ENCODE measurements at regions not wholly inside any gene's neighbourhood (a gene's known extent, or its start where the extent isn't known, plus 50 kb on each side); places are given as distances from the start of the nearest gene placed in this dataset.

DNA sequence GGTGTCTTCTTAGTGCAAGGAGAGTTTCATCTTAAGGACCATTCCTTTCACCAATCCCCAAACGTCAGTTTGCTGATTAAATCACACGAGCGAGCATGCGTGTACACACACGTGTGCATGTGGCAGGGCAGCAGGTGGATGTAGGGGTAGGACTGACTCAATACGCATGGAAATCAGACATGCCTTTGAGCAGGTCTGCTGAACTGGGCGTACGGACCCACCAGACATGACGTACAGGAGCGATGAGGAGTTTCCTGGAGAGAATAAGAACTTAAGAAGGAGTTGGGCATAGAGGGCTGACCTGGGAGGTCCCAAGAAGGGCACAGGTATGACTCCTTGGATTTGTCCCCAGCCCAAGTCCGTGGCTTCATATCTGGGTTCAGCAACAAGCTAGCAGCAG, 170.0 kb downstream of the FGF18 start:
- Histone ChIP-seq H2AK5ac (ENCODE audit: low read length, severe bottlenecking) (no peak overlapping the region), H3K4me2 (ENCODE audit: low read length, poor library complexity, severe bottlenecking) (no peak overlapping the region), H3K9ac (ENCODE audit: low read length) (no peak overlapping the region), H3K4me3 (ENCODE audit: insufficient read depth in 1 of 2, low read depth in 1 of 2, low read length in 2 of 2) (no peak overlapping the region), H3K4me1 (ENCODE audit: control insufficient read depth, insufficient read depth, low read depth, low read length) (no peaks in the 10 kb centered on the region), H3K27me3 (ENCODE audit: control insufficient read depth in 1 of 2, insufficient read depth in 1 of 2, low read length in 2 of 2) (peaks cover 29 to 44% of the 10 kb centered on the region in 2 experiments), H3K9me3 (ENCODE audit: control insufficient read depth, low read length) (no peaks in the 10 kb centered on the region), H3K14ac (ENCODE audit: low read length in 2 of 2) (peak overlapping the region in 1 of 2 experiments; percentile 51), H3K4ac (ENCODE audit: low read depth in 1 of 2, low read length in 2 of 2) (no peak overlapping the region), H2BK120ac (ENCODE audit: low read depth, low read length) (no peak overlapping the region), H2BK5ac (ENCODE audit: low read depth, low read length, poor library complexity, severe bottlenecking) (no peak overlapping the region), H2AFZ (ENCODE audit: low read depth, low read length) (no peak overlapping the region), H3K79me1 (replicated peaks; ENCODE audit: low read length, poor library complexity, severe bottlenecking) (no peaks in the 10 kb centered on the region), H3K27ac (ENCODE audit: low read length, poor library complexity, severe bottlenecking) (no peak overlapping the region), H3K18ac (ENCODE audit: low read depth in 1 of 2, low read length in 2 of 2) (no peak overlapping the region), H2BK15ac (ENCODE audit: low read depth, poor library complexity, severe bottlenecking) (no peak overlapping the region), H4K8ac (ENCODE audit: low read length) (no peak overlapping the region), H2BK12ac (ENCODE audit: low read length in 2 of 2) (no peak overlapping the region), H3K36me3 (ENCODE audit: control insufficient read depth in 1 of 2, insufficient read depth in 2 of 2, low read depth in 1 of 2, low read length in 2 of 2) (no peaks in the 10 kb centered on the region), H4K91ac (ENCODE audit: low read length) (no peak overlapping the region), H3K23ac (ENCODE audit: low read length in 2 of 2) (no peak overlapping the region)
- 88% methylated on average over 11 of the region's 11 CpGs for WGBS
- no peak for DNase-seq

- no peak overlapping the region for H3K27ac ChIP-seq (ENCODE audit: low read length, poor library complexity, severe bottlenecking)
- no peak overlapping the region for H3K23ac ChIP-seq (ENCODE audit: low read length in 2 of 2)
- no peak overlapping the region for H3K18ac ChIP-seq (ENCODE audit: low read depth in 1 of 2, low read length in 2 of 2)
- no peak overlapping the region for H2BK15ac ChIP-seq (ENCODE audit: low read depth, poor library complexity, severe bottlenecking)
- no peak overlapping the region for H3K4me2 ChIP-seq (ENCODE audit: low read length, poor library complexity, severe bottlenecking)
- H4K91ac ChIP-seq (ENCODE audit: low read length): no peak overlapping the region
- no peaks in the 10 kb centered on the region for H3K79me1 ChIP-seq (replicated peaks; ENCODE audit: low read length, poor library complexity, severe bottlenecking)
- H2AFZ ChIP-seq (ENCODE audit: low read depth, low read length): no peak overlapping the region
- no peak for DNase-seq
- H2AK5ac ChIP-seq (ENCODE audit: low read length, severe bottlenecking): no peak overlapping the region
- no peak overlapping the region for H2BK5ac ChIP-seq (ENCODE audit: low read depth, low read length, poor library complexity, severe bottlenecking)
- H2BK12ac ChIP-seq (ENCODE audit: low read length in 2 of 2): no peak overlapping the region
- H3K4me1 ChIP-seq (ENCODE audit: control insufficient read depth, insufficient read depth, low read depth, low read length): no peaks in the 10 kb centered on the region
- WGBS: 85% methylated on average over 5 of the region's 5 CpGs
- H4K8ac ChIP-seq (ENCODE audit: low read length): no peak overlapping the region
- no peak overlapping the region for H2BK120ac ChIP-seq (ENCODE audit: low read depth, low read length)
- H3K27me3 ChIP-seq (ENCODE audit: control insufficient read depth in 1 of 2, insufficient read depth in 1 of 2, low read length in 2 of 2): peaks cover 24 to 36% of the 10 kb centered on the region in 2 experiments
- H3K4ac ChIP-seq (ENCODE audit: low read depth in 1 of 2, low read length in 2 of 2): no peak overlapping the region
- no peaks in the 10 kb centered on the region for H3K36me3 ChIP-seq (ENCODE audit: control insufficient read depth in 1 of 2, insufficient read depth in 2 of 2, low read depth in 1 of 2, low read length in 2 of 2)
- no peak overlapping the region for H3K9ac ChIP-seq (ENCODE audit: low read length)
- no peaks in the 10 kb centered on the region for H3K9me3 ChIP-seq (ENCODE audit: control insufficient read depth, low read length)
- no peak overlapping the region for H3K4me3 ChIP-seq (ENCODE audit: insufficient read depth in 1 of 2, low read depth in 1 of 2, low read length in 2 of 2)
- H3K14ac ChIP-seq (ENCODE audit: low read length in 2 of 2): no peak overlapping the region
Measured at GRCh38 chr5:171592076-171592475, 172.6 kb downstream of the FGF18 start.

DNA sequence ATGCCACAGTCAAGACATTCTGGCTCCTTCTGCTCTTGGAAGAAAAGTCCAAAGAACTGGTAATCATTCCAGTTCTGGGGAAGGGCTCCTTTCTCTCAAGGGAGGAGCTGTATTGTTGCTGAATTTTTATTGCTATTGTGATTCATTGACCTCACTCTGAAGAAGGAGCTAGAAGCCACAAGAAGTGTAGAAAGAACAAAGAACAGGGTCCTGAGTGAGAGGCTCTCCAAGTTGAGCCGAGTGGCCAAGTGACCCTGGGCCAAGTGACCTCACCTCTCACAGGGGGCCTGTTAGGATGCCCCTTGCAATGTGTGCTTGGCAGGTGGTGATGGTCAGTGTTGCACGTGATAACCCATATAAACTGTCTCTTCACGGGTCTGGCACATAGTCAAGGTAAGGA, 173.3 kb downstream of the FGF18 start:
- Histone ChIP-seq H3K27ac (ENCODE audit: low read length, poor library complexity, severe bottlenecking) (no peak overlapping the region), H3K36me3 (ENCODE audit: control insufficient read depth in 1 of 2, insufficient read depth in 2 of 2, low read depth in 1 of 2, low read length in 2 of 2) (no peaks in the 10 kb centered on the region), H2BK5ac (ENCODE audit: low read depth, low read length, poor library complexity, severe bottlenecking) (no peak overlapping the region), H3K79me1 (replicated peaks; ENCODE audit: low read length, poor library complexity, severe bottlenecking) (no peaks in the 10 kb centered on the region), H3K4me1 (ENCODE audit: control insufficient read depth, insufficient read depth, low read depth, low read length) (no peaks in the 10 kb centered on the region), H4K8ac (ENCODE audit: low read length) (no peak overlapping the region), H2BK120ac (ENCODE audit: low read depth, low read length) (no peak overlapping the region), H3K4ac (ENCODE audit: low read depth in 1 of 2, low read length in 2 of 2) (no peak overlapping the region), H2AK5ac (ENCODE audit: low read length, severe bottlenecking) (no peak overlapping the region), H2BK12ac (ENCODE audit: low read length in 2 of 2) (no peak overlapping the region), H2AFZ (ENCODE audit: low read depth, low read length) (no peak overlapping the region), H3K4me2 (ENCODE audit: low read length, poor library complexity, severe bottlenecking) (no peak overlapping the region), H3K27me3 (ENCODE audit: control insufficient read depth in 1 of 2, insufficient read depth in 1 of 2, low read length in 2 of 2) (peaks cover 19 to 30% of the 10 kb centered on the region in 2 experiments), H3K18ac (ENCODE audit: low read depth in 1 of 2, low read length in 2 of 2) (no peak overlapping the region), H3K23ac (ENCODE audit: low read length in 2 of 2) (no peak overlapping the region), H3K9me3 (ENCODE audit: control insufficient read depth, low read length) (no peaks in the 10 kb centered on the region), H2BK15ac (ENCODE audit: low read depth, poor library complexity, severe bottlenecking) (no peak overlapping the region), H3K4me3 (ENCODE audit: insufficient read depth in 1 of 2, low read depth in 1 of 2, low read length in 2 of 2) (no peak overlapping the region), H3K9ac (ENCODE audit: low read length) (no peak overlapping the region), H3K14ac (ENCODE audit: low read length in 2 of 2) (no peak overlapping the region), H4K91ac (ENCODE audit: low read length) (no peak overlapping the region)
- no peak for DNase-seq
- 95% methylated on average over 3 of the region's 3 CpGs for WGBS

- H2AK5ac ChIP-seq (ENCODE audit: low read length, severe bottlenecking): no peak overlapping the region
- no peak overlapping the region for H3K4ac ChIP-seq (ENCODE audit: low read depth in 1 of 2, low read length in 2 of 2)
- no peak overlapping the region for H4K8ac ChIP-seq (ENCODE audit: low read length)
- H3K4me2 ChIP-seq (ENCODE audit: low read length, poor library complexity, severe bottlenecking): no peak overlapping the region
- no peak overlapping the region for H3K14ac ChIP-seq (ENCODE audit: low read length in 2 of 2)
- no peak overlapping the region for H2BK12ac ChIP-seq (ENCODE audit: low read length in 2 of 2)
- no peak overlapping the region for H3K18ac ChIP-seq (ENCODE audit: low read depth in 1 of 2, low read length in 2 of 2)
- no peaks in the 10 kb centered on the region for H3K79me1 ChIP-seq (replicated peaks; ENCODE audit: low read length, poor library complexity, severe bottlenecking)
- no peak for DNase-seq
- H3K27me3 ChIP-seq (ENCODE audit: control insufficient read depth in 1 of 2, insufficient read depth in 1 of 2, low read length in 2 of 2): peaks cover 14 to 27% of the 10 kb centered on the region in 2 experiments
- no peaks in the 10 kb centered on the region for H3K4me1 ChIP-seq (ENCODE audit: control insufficient read depth, insufficient read depth, low read depth, low read length)
- 92% methylated on average over 7 of the region's 7 CpGs for WGBS
- no peak overlapping the region for H2BK120ac ChIP-seq (ENCODE audit: low read depth, low read length)
- H3K23ac ChIP-seq (ENCODE audit: low read length in 2 of 2): no peak overlapping the region
- H2AFZ ChIP-seq (ENCODE audit: low read depth, low read length): no peak overlapping the region
- H2BK15ac ChIP-seq (ENCODE audit: low read depth, poor library complexity, severe bottlenecking): no peak overlapping the region
- no peak overlapping the region for H3K27ac ChIP-seq (ENCODE audit: low read length, poor library complexity, severe bottlenecking)
- no peak overlapping the region for H2BK5ac ChIP-seq (ENCODE audit: low read depth, low read length, poor library complexity, severe bottlenecking)
- H4K91ac ChIP-seq (ENCODE audit: low read length): no peak overlapping the region
- no peaks in the 10 kb centered on the region for H3K36me3 ChIP-seq (ENCODE audit: control insufficient read depth in 1 of 2, insufficient read depth in 2 of 2, low read depth in 1 of 2, low read length in 2 of 2)
- no peaks in the 10 kb centered on the region for H3K9me3 ChIP-seq (ENCODE audit: control insufficient read depth, low read length)
- no peak overlapping the region for H3K9ac ChIP-seq (ENCODE audit: low read length)
- no peak overlapping the region for H3K4me3 ChIP-seq (ENCODE audit: insufficient read depth in 1 of 2, low read depth in 1 of 2, low read length in 2 of 2)
Measured at GRCh38 chr5:171593401-171593800, 174.0 kb downstream of the FGF18 start.
